Astrocyte (in vitro differentiated cells and primary cell): ENCODE measurements at regions not wholly inside any gene's neighbourhood (a gene's known extent, or its start where the extent isn't known, plus 50 kb on each side); places are given as distances from the start of the nearest gene placed in this dataset.

Source experiments
- DNase-seq: peaks from one replicate; pipeline ENCODE4 v3.0.0-alpha.2; 2010; ENCODE audit warnings: low read depth
- FAIRE-seq: peaks from 2 replicates; lab custom pipeline; 2011; peaks lifted over from hg19 to GRCh38; lab: Jason Lieb, UNC
- H2AFZ ChIP-seq: 2 replicates; pipeline ENCODE4 v1.6.0; 2012; ENCODE audit warnings: low read depth, low read length, inconsistent platforms
- H3K27ac ChIP-seq: 2 replicates; pipeline ENCODE4 v1.5.1; 2011; ENCODE audit warnings: low read depth, low read length, inconsistent platforms
- H3K27me3 ChIP-seq: 2 replicates; pipeline ENCODE4 v1.6.0; 2011; ENCODE audit warnings: low read length, inconsistent platforms; ENCODE audit not compliant: insufficient read depth
- H3K36me3 ChIP-seq: 2 replicates; pipeline ENCODE4 v1.5.1; 2011; ENCODE audit warnings: low read length, inconsistent platforms; ENCODE audit not compliant: insufficient read depth
- H3K4me1 ChIP-seq: 2 replicates; pipeline ENCODE4 v1.5.1; 2011; ENCODE audit warnings: low read length, inconsistent platforms; ENCODE audit not compliant: insufficient read depth
- H3K4me2 ChIP-seq: 2 replicates; pipeline ENCODE4 v1.6.0; 2012; ENCODE audit warnings: low read length, inconsistent platforms
- H3K4me3 ChIP-seq: 2 replicates; pipeline ENCODE4 v1.5.1; 2011; ENCODE audit warnings: low read depth, mild to moderate bottlenecking, low read length, inconsistent platforms; ENCODE audit not compliant: insufficient read depth
- H3K79me2 ChIP-seq: 2 replicates; pipeline ENCODE4 v1.6.0; 2012; ENCODE audit warnings: mild to moderate bottlenecking, low read length, inconsistent platforms; ENCODE audit not compliant: insufficient read depth
- H3K9ac ChIP-seq: 2 replicates; pipeline ENCODE4 v1.6.0; 2012; ENCODE audit warnings: mild to moderate bottlenecking, low read length, inconsistent platforms
- H3K9me3 ChIP-seq: 2 replicates; pipeline ENCODE4 v1.5.1; 2012; ENCODE audit warnings: low read depth, mild to moderate bottlenecking, low read length, inconsistent platforms; ENCODE audit not compliant: insufficient read depth
- H4K20me1 ChIP-seq: 2 replicates; pipeline ENCODE4 v1.6.0; 2012; ENCODE audit warnings: low read length, inconsistent platforms; ENCODE audit not compliant: insufficient read depth
- H3K27ac Mint-ChIP-seq: one replicate; pipeline ENCODE4 v1.8.0; 2021; ENCODE audit warnings: mild to moderate bottlenecking, mixed read lengths; ENCODE audit not compliant: unreplicated experiment
- H3K27me3 Mint-ChIP-seq: one replicate; pipeline ENCODE4 v1.8.0; 2021; ENCODE audit warnings: low read depth, mixed read lengths; ENCODE audit not compliant: unreplicated experiment
- H3K36me3 Mint-ChIP-seq: one replicate; pipeline ENCODE4 v1.8.0; 2021; ENCODE audit warnings: low read depth, mixed read lengths; ENCODE audit not compliant: unreplicated experiment
- H3K4me1 Mint-ChIP-seq: one replicate; pipeline ENCODE4 v1.8.0; 2021; ENCODE audit warnings: low read depth, mixed read lengths; ENCODE audit not compliant: unreplicated experiment
- H3K4me3 Mint-ChIP-seq: one replicate; pipeline ENCODE4 v1.8.0; 2021; ENCODE audit warnings: mild to moderate bottlenecking, moderate library complexity, mixed read lengths; ENCODE audit not compliant: unreplicated experiment
- H3K9me3 Mint-ChIP-seq: one replicate; pipeline ENCODE4 v1.8.0; 2021; ENCODE audit warnings: mild to moderate bottlenecking, mixed read lengths; ENCODE audit not compliant: unreplicated experiment
- CTCF ChIP-seq: IDR thresholded peaks from 2 replicates; pipeline ENCODE4 v1.5.1; 2011; ENCODE audit warnings: low read depth, mild to moderate bottlenecking, inconsistent platforms, low read length, moderate library complexity; ENCODE audit not compliant: insufficient read depth
- EZH2 ChIP-seq: IDR thresholded peaks from 2 replicates; pipeline ENCODE4 v1.6.1; 2012; ENCODE audit warnings: mild to moderate bottlenecking, low read length, inconsistent platforms; ENCODE audit not compliant: insufficient read depth

- H3K27ac ChIP-seq, result no peak overlapping the region
- Mint-ChIP-seq H3K27me3 (no peaks in the 10 kb centered on the region), H3K9me3 (no peaks in the 10 kb centered on the region), H3K4me1 (peaks cover 4% of the 10 kb centered on the region), H3K36me3 (no peaks in the 10 kb centered on the region), H3K4me3 (no peak overlapping the region), H3K27ac (no peak overlapping the region)
- no peaks in the 10 kb centered on the region for H3K79me2 ChIP-seq
- H2AFZ ChIP-seq, result peak overlapping the region; percentile 51
- H3K36me3 ChIP-seq, result no peaks in the 10 kb centered on the region
- no peaks in the 10 kb centered on the region for H4K20me1 ChIP-seq
- no peak for DNase-seq
- no peak overlapping the region for H3K4me3 ChIP-seq
- no peaks in the 10 kb centered on the region for H3K4me1 ChIP-seq
- FAIRE-seq, result no peak
- no peak overlapping the region for H3K9ac ChIP-seq
- no peaks in the 10 kb centered on the region for H3K9me3 ChIP-seq
- TF ChIP-seq EZH2, result no peak
- no peak for TF ChIP-seq CTCF
- H3K27me3 ChIP-seq, result no peaks in the 10 kb centered on the region
- H3K4me2 ChIP-seq, result peak overlapping the region; percentile 14
These were observed 599.5 kb upstream of the NRSN1 start for GRCh38 chr6:23526526-23526925.

- H3K9me3 ChIP-seq, result no peaks in the 10 kb centered on the region
- no peak for DNase-seq
- Mint-ChIP-seq H3K27ac (no peak overlapping the region), H3K4me1 (peaks cover 4% of the 10 kb centered on the region), H3K36me3 (no peaks in the 10 kb centered on the region), H3K27me3 (no peaks in the 10 kb centered on the region), H3K4me3 (no peak overlapping the region), H3K9me3 (no peaks in the 10 kb centered on the region)
- H3K9ac ChIP-seq, result no peak overlapping the region
- H2AFZ ChIP-seq, result no peak overlapping the region
- no peak overlapping the region for H3K4me3 ChIP-seq
- H3K27ac ChIP-seq, result no peak overlapping the region
- H3K36me3 ChIP-seq, result no peaks in the 10 kb centered on the region
- H4K20me1 ChIP-seq, result no peaks in the 10 kb centered on the region
- TF ChIP-seq EZH2, result no peak
- no peak for TF ChIP-seq CTCF
- no peak overlapping the region for H3K4me2 ChIP-seq
- H3K4me1 ChIP-seq, result no peaks in the 10 kb centered on the region
- no peak for FAIRE-seq
- no peaks in the 10 kb centered on the region for H3K27me3 ChIP-seq
- no peaks in the 10 kb centered on the region for H3K79me2 ChIP-seq
These were observed 596.1 kb upstream of the NRSN1 start for GRCh38 chr6:23529902-23530301.

- Mint-ChIP-seq H3K9me3 (no peaks in the 10 kb centered on the region), H3K4me1 (peaks cover 2% of the 10 kb centered on the region), H3K27ac (no peak overlapping the region), H3K27me3 (no peaks in the 10 kb centered on the region), H3K36me3 (no peaks in the 10 kb centered on the region), H3K4me3 (no peak overlapping the region)
- no peaks in the 10 kb centered on the region for H3K36me3 ChIP-seq
- H3K9me3 ChIP-seq, result no peaks in the 10 kb centered on the region
- no peaks in the 10 kb centered on the region for H3K4me1 ChIP-seq
- no peak for DNase-seq
- H3K27ac ChIP-seq, result no peak overlapping the region
- no peak for FAIRE-seq
- no peaks in the 10 kb centered on the region for H3K27me3 ChIP-seq
- H3K4me2 ChIP-seq, result no peak overlapping the region
- no peaks in the 10 kb centered on the region for H4K20me1 ChIP-seq
- H3K79me2 ChIP-seq, result no peaks in the 10 kb centered on the region
- TF ChIP-seq CTCF (no peak), EZH2 (no peak)
- H2AFZ ChIP-seq, result no peak overlapping the region
- no peak overlapping the region for H3K9ac ChIP-seq
- H3K4me3 ChIP-seq, result no peak overlapping the region
These were observed 594.3 kb upstream of the NRSN1 start for GRCh38 chr6:23531666-23532065.
